ENCODE measurements at regions not wholly inside any gene's neighbourhood (a gene's known extent, or its start where the extent isn't known, plus 50 kb on each side); places are given as distances from the start of the nearest gene placed in this dataset.
"Not testable (repeated sequence)": the region's sequence is repeated elsewhere in the genome, so short reads cannot be mapped to it uniquely, and the experiment has no call there.

DNA sequence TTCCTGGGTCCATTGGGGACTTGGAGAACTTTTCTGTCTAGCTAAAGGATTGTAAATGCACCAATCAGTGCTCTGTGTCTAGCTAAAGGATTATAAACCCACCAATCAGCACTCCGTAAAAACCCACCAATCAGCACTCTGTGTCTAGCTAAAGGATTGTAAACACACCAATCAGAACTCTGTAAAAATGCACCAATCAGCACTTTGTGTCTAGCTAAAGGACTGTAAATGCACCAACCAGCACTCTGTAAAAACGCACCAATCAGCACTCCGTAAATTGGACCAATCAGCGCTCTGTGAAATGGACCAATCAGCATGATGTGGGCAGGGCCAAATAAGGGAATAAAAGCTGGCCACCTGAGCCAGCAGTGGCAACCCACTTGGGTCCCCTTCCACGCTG, 522.4 kb upstream of the LINC00305 start:
- TF ChIP-seq EZH2 (IDR thresholded peaks at IDR 0.05; ENCODE audit: borderline replicate concordance, insufficient read depth, low read length, poor library complexity, severe bottlenecking): not testable (repeated sequence)
- TF ChIP-seq, protein P1, sequence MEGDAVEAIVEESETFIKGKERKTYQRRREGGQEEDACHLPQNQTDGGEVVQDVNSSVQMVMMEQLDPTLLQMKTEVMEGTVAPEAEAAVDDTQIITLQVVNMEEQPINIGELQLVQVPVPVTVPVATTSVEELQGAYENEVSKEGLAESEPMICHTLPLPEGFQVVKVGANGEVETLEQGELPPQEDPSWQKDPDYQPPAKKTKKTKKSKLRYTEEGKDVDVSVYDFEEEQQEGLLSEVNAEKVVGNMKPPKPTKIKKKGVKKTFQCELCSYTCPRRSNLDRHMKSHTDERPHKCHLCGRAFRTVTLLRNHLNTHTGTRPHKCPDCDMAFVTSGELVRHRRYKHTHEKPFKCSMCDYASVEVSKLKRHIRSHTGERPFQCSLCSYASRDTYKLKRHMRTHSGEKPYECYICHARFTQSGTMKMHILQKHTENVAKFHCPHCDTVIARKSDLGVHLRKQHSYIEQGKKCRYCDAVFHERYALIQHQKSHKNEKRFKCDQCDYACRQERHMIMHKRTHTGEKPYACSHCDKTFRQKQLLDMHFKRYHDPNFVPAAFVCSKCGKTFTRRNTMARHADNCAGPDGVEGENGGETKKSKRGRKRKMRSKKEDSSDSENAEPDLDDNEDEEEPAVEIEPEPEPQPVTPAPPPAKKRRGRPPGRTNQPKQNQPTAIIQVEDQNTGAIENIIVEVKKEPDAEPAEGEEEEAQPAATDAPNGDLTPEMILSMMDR (IDR thresholded peaks at IDR 0.05; ENCODE audit: poor library complexity, severe bottlenecking): not testable (repeated sequence)

Data from neural cell (in vitro differentiated cells).